ENCODE measurements at regions not wholly inside any gene's neighbourhood (a gene's known extent, or its start where the extent isn't known, plus 50 kb on each side); places are given as distances from the start of the nearest gene placed in this dataset.

DNA sequence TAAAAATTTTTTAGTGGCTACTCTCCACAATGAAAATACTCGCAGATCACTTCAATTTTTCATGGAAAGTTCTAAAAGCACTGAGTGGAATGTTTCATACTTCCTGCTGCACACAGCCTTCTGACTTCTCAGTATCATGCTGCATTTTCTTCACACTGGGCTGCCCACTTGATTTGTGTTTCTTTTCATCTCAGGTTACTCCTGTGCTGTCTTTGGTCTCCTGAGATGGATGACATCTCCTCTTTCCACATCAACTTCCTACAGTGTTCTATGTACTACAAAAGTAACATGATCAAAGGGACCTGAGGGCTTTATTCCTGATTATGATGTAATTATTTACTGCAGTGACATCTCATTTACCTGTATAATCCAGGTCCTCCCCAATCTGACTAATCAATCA, 927.7 kb downstream of the ROBO2 start:
- Histone ChIP-seq H4K20me1 (ENCODE audit: insufficient read depth, low read length) (no peaks in the 10 kb centered on the region), H3K4me2 (ENCODE audit: low read length) (no peak overlapping the region), H3K79me2 (ENCODE audit: insufficient read depth, low read depth, low read length) (no peaks in the 10 kb centered on the region), H3K9me3 (ENCODE audit: low read length) (no peaks in the 10 kb centered on the region), H2AFZ (ENCODE audit: low read length) (no peak overlapping the region), H3K27ac (ENCODE audit: low read depth, low read length, poor library complexity, severe bottlenecking) (no peak overlapping the region), H3K9me2 (ENCODE audit: insufficient read depth, low read length) (no peaks in the 10 kb centered on the region), H3K4me3 (ENCODE audit: low read depth, low read length, poor library complexity, severe bottlenecking) (no peak overlapping the region), H3K4me1 (ENCODE audit: insufficient read depth, low read length, poor library complexity, severe bottlenecking) (no peaks in the 10 kb centered on the region), H3K36me3 (ENCODE audit: insufficient read depth, low read length) (no peaks in the 10 kb centered on the region)
- no peak for TF ChIP-seq EZH2phosphoT487 (IDR thresholded peaks at IDR 0.05; ENCODE audit: borderline replicate concordance, low read depth, low read length)
- TF ChIP-seq, protein P1, sequence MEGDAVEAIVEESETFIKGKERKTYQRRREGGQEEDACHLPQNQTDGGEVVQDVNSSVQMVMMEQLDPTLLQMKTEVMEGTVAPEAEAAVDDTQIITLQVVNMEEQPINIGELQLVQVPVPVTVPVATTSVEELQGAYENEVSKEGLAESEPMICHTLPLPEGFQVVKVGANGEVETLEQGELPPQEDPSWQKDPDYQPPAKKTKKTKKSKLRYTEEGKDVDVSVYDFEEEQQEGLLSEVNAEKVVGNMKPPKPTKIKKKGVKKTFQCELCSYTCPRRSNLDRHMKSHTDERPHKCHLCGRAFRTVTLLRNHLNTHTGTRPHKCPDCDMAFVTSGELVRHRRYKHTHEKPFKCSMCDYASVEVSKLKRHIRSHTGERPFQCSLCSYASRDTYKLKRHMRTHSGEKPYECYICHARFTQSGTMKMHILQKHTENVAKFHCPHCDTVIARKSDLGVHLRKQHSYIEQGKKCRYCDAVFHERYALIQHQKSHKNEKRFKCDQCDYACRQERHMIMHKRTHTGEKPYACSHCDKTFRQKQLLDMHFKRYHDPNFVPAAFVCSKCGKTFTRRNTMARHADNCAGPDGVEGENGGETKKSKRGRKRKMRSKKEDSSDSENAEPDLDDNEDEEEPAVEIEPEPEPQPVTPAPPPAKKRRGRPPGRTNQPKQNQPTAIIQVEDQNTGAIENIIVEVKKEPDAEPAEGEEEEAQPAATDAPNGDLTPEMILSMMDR (conservative IDR thresholded peaks at IDR 0.05; ENCODE audit: low read length), result no peak
- POLR2A ChIA-PET, result no interaction called here
- intact Hi-C loops (cut with micrococcal nuclease; ENCODE audit: unreplicated experiment), result no loop called here
- DNase-seq (ENCODE audit: low spot score), result no peak
- CTCF ChIA-PET (ENCODE audit: unreplicated experiment), result no interaction called here
- BruUV-seq (replicated peaks), result no TSS peak

DNA sequence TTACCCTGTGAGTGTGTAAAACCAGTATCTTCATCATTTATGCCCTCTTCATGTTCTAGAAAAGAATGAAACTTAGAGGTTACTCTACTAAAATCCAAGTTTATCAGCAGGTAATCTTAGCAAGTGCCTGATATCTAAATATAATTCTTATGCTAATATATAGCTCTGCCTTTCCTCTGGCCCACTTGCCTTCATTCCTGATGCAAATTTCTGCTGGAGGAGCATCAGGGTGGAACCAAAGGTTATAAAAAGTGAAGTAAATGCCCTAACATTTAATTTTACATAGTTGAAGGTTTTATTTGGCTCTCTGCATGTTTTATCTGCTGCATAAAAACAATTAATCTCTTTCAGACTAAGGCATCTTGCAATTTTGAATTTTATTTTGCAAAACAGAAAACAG, 936.2 kb downstream of the ROBO2 start:
- intact Hi-C loops (cut with micrococcal nuclease; ENCODE audit: unreplicated experiment), result no loop called here
- TF ChIP-seq, protein P1 (conservative IDR thresholded peaks at IDR 0.05; ENCODE audit: low read length), result no peak
- no peak for TF ChIP-seq EZH2phosphoT487 (IDR thresholded peaks at IDR 0.05; ENCODE audit: borderline replicate concordance, low read depth, low read length)
- ChIA-PET CTCF (ENCODE audit: unreplicated experiment) (no interaction called here), POLR2A (no interaction called here)
- H4K20me1 ChIP-seq (ENCODE audit: insufficient read depth, low read length), result no peaks in the 10 kb centered on the region
- H3K36me3 ChIP-seq (ENCODE audit: insufficient read depth, low read length), result no peaks in the 10 kb centered on the region
- H3K79me2 ChIP-seq (ENCODE audit: insufficient read depth, low read depth, low read length), result no peaks in the 10 kb centered on the region
- H3K9me3 ChIP-seq (ENCODE audit: low read length), result no peaks in the 10 kb centered on the region
- no peak overlapping the region for H3K4me3 ChIP-seq (ENCODE audit: low read depth, low read length, poor library complexity, severe bottlenecking)
- no peaks in the 10 kb centered on the region for H3K9me2 ChIP-seq (ENCODE audit: insufficient read depth, low read length)
- H3K27ac ChIP-seq (ENCODE audit: low read depth, low read length, poor library complexity, severe bottlenecking), result no peak overlapping the region
- no peaks in the 10 kb centered on the region for H3K4me1 ChIP-seq (ENCODE audit: insufficient read depth, low read length, poor library complexity, severe bottlenecking)
- no peak overlapping the region for H3K4me2 ChIP-seq (ENCODE audit: low read length)
- DNase-seq (ENCODE audit: low spot score), result no peak
- no TSS peak for BruUV-seq (replicated peaks)
- H2AFZ ChIP-seq (ENCODE audit: low read length), result no peak overlapping the region

DNA sequence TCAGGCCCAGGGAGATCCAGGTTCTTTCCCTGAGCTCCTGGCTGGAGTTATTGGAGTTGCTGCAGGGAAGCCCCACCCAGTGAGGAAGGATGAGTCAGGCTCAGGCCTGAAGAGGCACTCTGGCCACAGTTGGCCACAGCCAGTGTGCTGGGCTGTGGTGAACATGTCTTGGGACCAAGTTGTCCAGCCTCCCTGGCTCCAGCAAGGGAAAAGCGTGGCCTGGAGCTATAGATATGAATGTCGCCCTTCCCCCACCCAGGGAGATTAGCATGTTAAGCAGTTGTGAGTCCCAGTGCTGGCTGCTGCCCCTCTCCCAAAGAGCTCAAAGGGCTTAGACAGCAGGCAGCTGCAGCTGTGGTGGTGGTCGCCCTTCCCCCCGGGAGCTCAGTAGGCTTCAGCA, 963.2 kb downstream of the ROBO2 start:
- Histone ChIP-seq H2AFZ (ENCODE audit: low read length) (no peak overlapping the region), H3K4me1 (ENCODE audit: insufficient read depth, low read length, poor library complexity, severe bottlenecking) (no peaks in the 10 kb centered on the region), H3K27ac (ENCODE audit: low read depth, low read length, poor library complexity, severe bottlenecking) (no peak overlapping the region), H3K9me2 (ENCODE audit: insufficient read depth, low read length) (no peaks in the 10 kb centered on the region), H3K4me3 (ENCODE audit: low read depth, low read length, poor library complexity, severe bottlenecking) (no peak overlapping the region), H3K36me3 (ENCODE audit: insufficient read depth, low read length) (no peaks in the 10 kb centered on the region), H4K20me1 (ENCODE audit: insufficient read depth, low read length) (no peaks in the 10 kb centered on the region), H3K4me2 (ENCODE audit: low read length) (no peak overlapping the region), H3K9me3 (ENCODE audit: low read length) (no peaks in the 10 kb centered on the region), H3K79me2 (ENCODE audit: insufficient read depth, low read depth, low read length) (no peaks in the 10 kb centered on the region)
- intact Hi-C loops (cut with micrococcal nuclease; ENCODE audit: unreplicated experiment), result no loop called here
- DNase-seq (ENCODE audit: low spot score), result no peak
- TF ChIP-seq EZH2phosphoT487 (IDR thresholded peaks at IDR 0.05; ENCODE audit: borderline replicate concordance, low read depth, low read length), result no peak
- TF ChIP-seq, protein P1 (conservative IDR thresholded peaks at IDR 0.05; ENCODE audit: low read length), result no peak
- POLR2A ChIA-PET, result no interaction called here
- CTCF ChIA-PET (ENCODE audit: unreplicated experiment), result no interaction called here
- no TSS peak for BruUV-seq (replicated peaks)
